ENCODE measurements at regions not wholly inside any gene's neighbourhood (a gene's known extent, or its start where the extent isn't known, plus 50 kb on each side); places are given as distances from the start of the nearest gene placed in this dataset.

DNA sequence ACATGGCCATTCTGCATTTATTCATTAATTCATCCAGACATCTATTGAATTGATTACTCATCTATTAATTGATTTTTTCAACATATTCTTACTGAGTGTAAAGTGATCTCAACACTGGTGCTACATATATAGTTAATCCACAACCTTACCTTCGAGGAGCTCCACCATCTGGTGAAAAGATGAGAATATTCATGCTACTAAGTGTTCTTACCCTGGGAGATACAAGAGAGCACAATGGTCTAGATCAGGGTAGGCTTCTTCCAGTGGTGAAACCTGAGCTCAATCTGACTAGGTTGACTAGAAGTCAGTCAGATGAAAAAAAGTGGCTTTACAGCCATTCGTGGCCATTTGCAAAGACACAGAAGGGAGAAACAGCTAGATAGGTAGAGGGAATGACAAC lies 507.4 kb downstream of the ANKRD7 start:
- intact Hi-C loops (cut with DNase I; ENCODE audit: low total_unique reads) = no loop called here
- no peak overlapping the region for H3K27ac ChIP-seq
- TF ChIP-seq POLR2A (IDR thresholded peaks at IDR 0.05) (no peak), POLR2AphosphoS5 (IDR thresholded peaks at IDR 0.05) (no peak)
- TF ChIP-seq, protein P1, sequence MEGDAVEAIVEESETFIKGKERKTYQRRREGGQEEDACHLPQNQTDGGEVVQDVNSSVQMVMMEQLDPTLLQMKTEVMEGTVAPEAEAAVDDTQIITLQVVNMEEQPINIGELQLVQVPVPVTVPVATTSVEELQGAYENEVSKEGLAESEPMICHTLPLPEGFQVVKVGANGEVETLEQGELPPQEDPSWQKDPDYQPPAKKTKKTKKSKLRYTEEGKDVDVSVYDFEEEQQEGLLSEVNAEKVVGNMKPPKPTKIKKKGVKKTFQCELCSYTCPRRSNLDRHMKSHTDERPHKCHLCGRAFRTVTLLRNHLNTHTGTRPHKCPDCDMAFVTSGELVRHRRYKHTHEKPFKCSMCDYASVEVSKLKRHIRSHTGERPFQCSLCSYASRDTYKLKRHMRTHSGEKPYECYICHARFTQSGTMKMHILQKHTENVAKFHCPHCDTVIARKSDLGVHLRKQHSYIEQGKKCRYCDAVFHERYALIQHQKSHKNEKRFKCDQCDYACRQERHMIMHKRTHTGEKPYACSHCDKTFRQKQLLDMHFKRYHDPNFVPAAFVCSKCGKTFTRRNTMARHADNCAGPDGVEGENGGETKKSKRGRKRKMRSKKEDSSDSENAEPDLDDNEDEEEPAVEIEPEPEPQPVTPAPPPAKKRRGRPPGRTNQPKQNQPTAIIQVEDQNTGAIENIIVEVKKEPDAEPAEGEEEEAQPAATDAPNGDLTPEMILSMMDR (IDR thresholded peaks at IDR 0.05) = no peak
- H3K4me3 ChIP-seq = no peak overlapping the region
- H3K27me3 ChIP-seq = no peaks in the 10 kb centered on the region
- no peaks in the 10 kb centered on the region for H3K4me1 ChIP-seq
- peaks cover 0 to 5% of the 10 kb centered on the region in 2 donors for H3K9me3 ChIP-seq
- no peaks in the 10 kb centered on the region for H3K36me3 ChIP-seq
- no peak for DNase-seq (ENCODE audit: low spot score in 2 of 2)

DNA sequence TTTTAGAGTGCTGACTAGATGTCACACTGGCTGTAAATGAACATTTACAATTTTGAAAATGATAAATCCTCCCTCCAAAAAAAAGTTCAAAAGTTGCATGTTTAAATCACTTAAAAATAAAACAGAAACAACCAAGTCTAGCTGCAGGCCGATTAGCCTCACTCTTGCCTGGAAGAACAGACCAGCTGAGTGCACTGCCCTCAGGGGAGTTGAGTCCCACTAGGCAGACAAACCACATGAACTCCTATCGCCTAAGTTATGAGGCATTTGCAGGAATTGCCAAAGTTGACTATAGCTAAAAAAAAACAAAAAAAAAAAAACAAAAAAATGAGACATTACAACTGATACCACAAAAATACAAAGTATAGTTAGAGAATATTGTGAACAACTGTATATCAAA lies 510.0 kb downstream of the ANKRD7 start:
- no peaks in the 10 kb centered on the region for H3K36me3 ChIP-seq
- H3K4me1 ChIP-seq = no peaks in the 10 kb centered on the region
- H3K4me3 ChIP-seq = no peak overlapping the region
- intact Hi-C loops (cut with DNase I; ENCODE audit: low total_unique reads) = no loop called here
- no peak overlapping the region for H3K27ac ChIP-seq
- no peak for DNase-seq (ENCODE audit: low spot score in 2 of 2)
- peaks cover 0 to 5% of the 10 kb centered on the region in 2 donors for H3K9me3 ChIP-seq
- H3K27me3 ChIP-seq = no peaks in the 10 kb centered on the region
- TF ChIP-seq POLR2A (IDR thresholded peaks at IDR 0.05) (no peak), POLR2AphosphoS5 (IDR thresholded peaks at IDR 0.05) (no peak)
- TF ChIP-seq, protein P1 (IDR thresholded peaks at IDR 0.05) = no peak

DNA sequence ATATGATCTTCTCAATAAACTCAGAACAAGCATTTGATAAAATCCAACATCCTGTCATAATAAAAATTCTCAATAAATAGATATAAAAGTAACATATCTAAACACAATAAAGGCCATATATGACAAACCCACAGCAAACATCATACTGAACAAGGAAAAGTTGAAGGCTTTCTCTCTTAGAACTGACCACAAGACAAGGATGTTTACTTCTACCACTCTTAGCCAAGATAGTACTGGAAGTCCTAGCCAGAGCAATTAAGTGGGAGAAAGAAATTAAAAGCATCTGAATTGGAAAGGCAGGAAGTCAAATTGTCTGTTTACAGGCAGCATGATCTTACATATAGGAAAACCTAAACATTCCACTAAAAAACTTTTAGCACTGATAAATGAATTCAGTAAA lies 510.9 kb downstream of the ANKRD7 start:
- Histone ChIP-seq H3K4me1 (no peaks in the 10 kb centered on the region), H3K9me3 (peaks cover 0 to 5% of the 10 kb centered on the region in 2 donors), H3K36me3 (no peaks in the 10 kb centered on the region), H3K27ac (no peak overlapping the region), H3K4me3 (no peak overlapping the region), H3K27me3 (no peaks in the 10 kb centered on the region)
- TF ChIP-seq, protein P1 (IDR thresholded peaks at IDR 0.05) = no peak
- TF ChIP-seq POLR2A (IDR thresholded peaks at IDR 0.05) (no peak), POLR2AphosphoS5 (IDR thresholded peaks at IDR 0.05) (no peak)
- no peak for DNase-seq (ENCODE audit: low spot score in 2 of 2)
- intact Hi-C loops (cut with DNase I; ENCODE audit: low total_unique reads) = no loop called here

DNA sequence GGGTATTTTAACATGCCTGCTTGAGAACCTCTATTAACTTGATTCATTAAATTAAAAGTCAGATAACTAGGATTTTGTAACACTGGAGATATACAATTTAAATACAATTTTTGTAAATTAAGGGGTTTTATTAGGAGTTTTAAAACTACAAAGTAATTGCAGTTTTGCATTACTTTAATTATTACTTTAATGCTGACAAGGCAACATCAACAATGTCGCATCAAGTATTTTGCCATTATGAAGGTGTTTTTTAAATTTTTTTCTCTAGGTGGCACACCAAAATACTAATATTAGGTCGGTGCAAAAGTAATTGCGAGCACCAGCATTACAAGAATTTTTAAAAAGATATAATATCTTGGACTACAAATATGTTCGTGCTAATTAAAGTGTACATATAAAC lies 513.4 kb downstream of the ANKRD7 start:
- Histone ChIP-seq H3K36me3 (no peaks in the 10 kb centered on the region), H3K9me3 (peaks cover 0 to 5% of the 10 kb centered on the region in 2 donors), H3K27me3 (no peaks in the 10 kb centered on the region), H3K4me3 (no peak overlapping the region), H3K4me1 (no peaks in the 10 kb centered on the region), H3K27ac (no peak overlapping the region)
- TF ChIP-seq, protein P1 (IDR thresholded peaks at IDR 0.05) = no peak
- TF ChIP-seq POLR2A (IDR thresholded peaks at IDR 0.05) (no peak), POLR2AphosphoS5 (IDR thresholded peaks at IDR 0.05) (no peak)
- intact Hi-C loops (cut with DNase I; ENCODE audit: low total_unique reads) = no loop called here
- no peak for DNase-seq (ENCODE audit: low spot score in 2 of 2)

DNA sequence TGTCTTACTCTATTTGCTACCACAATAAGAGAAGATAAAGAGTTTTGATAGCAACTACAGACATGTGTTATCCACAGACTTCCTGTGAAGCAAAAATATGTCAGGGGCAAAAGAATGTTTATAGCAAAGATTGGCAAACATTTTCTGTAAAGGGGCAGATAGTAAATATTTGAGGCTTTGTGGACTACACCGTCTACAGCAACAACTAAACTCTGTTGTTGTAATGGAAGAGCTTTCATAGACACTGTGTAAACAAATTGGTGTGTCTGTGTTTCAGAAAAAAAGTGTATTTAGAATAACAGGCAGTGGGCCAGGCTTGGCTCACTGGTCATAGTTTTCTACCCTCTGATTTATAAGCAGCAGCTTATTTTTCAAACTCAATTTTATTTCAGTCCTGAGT lies 521.4 kb downstream of the ANKRD7 start:
- H3K36me3 ChIP-seq = no peaks in the 10 kb centered on the region
- H3K27me3 ChIP-seq = no peaks in the 10 kb centered on the region
- H3K4me3 ChIP-seq = no peak overlapping the region
- no peak overlapping the region for H3K27ac ChIP-seq
- intact Hi-C loops (cut with DNase I; ENCODE audit: low total_unique reads) = no loop called here
- no peaks in the 10 kb centered on the region for H3K4me1 ChIP-seq
- no peak for DNase-seq (ENCODE audit: low spot score in 2 of 2)
- TF ChIP-seq POLR2A (IDR thresholded peaks at IDR 0.05) (no peak), POLR2AphosphoS5 (IDR thresholded peaks at IDR 0.05) (no peak)
- TF ChIP-seq, protein P1 (IDR thresholded peaks at IDR 0.05) = no peak
- no peaks in the 10 kb centered on the region for H3K9me3 ChIP-seq

Data from breast epithelium (tissue), 4 donors.